ENCODE measurements at regions not wholly inside any gene's neighbourhood (a gene's known extent, or its start where the extent isn't known, plus 50 kb on each side); places are given as distances from the start of the nearest gene placed in this dataset.

GRCh38 chr5:33310451-33310850 is 130.3 kb upstream of the TARS1 start:
- Histone ChIP-seq H4K8ac (ENCODE audit: low read depth, low read length) (no peak overlapping the region), H3K36me3 (replicated peaks in 1 of 2; ENCODE audit: control insufficient read depth in 2 of 2, insufficient read depth in 2 of 2, low read length in 2 of 2) (no peaks in the 10 kb centered on the region), H3K23ac (ENCODE audit: low read depth, low read length, poor library complexity) (no peak overlapping the region), H3K27me3 (ENCODE audit: control insufficient read depth in 3 of 3, insufficient read depth in 3 of 3, low read depth in 1 of 3, low read length in 3 of 3) (no peaks in the 10 kb centered on the region), H4K91ac (ENCODE audit: low read depth, low read length, poor library complexity) (no peak overlapping the region), H3K27ac (replicated peaks; ENCODE audit: low read length) (no peak overlapping the region), H2AFZ (ENCODE audit: low read length) (no peak overlapping the region), H3K4me3 (ENCODE audit: low read length in 2 of 2) (no peak overlapping the region), H2AK5ac (ENCODE audit: low read depth, low read length) (no peak overlapping the region), H3K4me2 (ENCODE audit: insufficient read depth, low read length, poor library complexity, severe bottlenecking) (no peak overlapping the region), H3K14ac (ENCODE audit: low read length) (no peak overlapping the region), H3K79me1 (ENCODE audit: low read depth, low read length) (no peaks in the 10 kb centered on the region), H3K9ac (ENCODE audit: low read depth, low read length, poor library complexity) (no peak overlapping the region), H2BK12ac (ENCODE audit: low read length) (no peak overlapping the region), H2BK120ac (ENCODE audit: low read depth, low read length) (no peak overlapping the region), H2BK5ac (ENCODE audit: low read length) (no peak overlapping the region), H3K9me3 (replicated peaks in 1 of 2; ENCODE audit: control insufficient read depth in 2 of 2, insufficient read depth in 1 of 2, low read depth in 1 of 2, low read length in 2 of 2) (peaks cover 0 to 2% of the 10 kb centered on the region in 2 donors), H3K4me1 (ENCODE audit: control insufficient read depth in 2 of 2, insufficient read depth in 1 of 2, low read depth in 1 of 2, low read length in 2 of 2) (no peaks in the 10 kb centered on the region), H2BK15ac (ENCODE audit: low read length) (no peak overlapping the region), H3K4ac (ENCODE audit: low read length) (no peak overlapping the region), H3K18ac (ENCODE audit: low read length) (no peak overlapping the region)
- WGBS, 2 donors (ENCODE audit: extremely low coverage in 2 of 2, insufficient read length in 2 of 2, insufficient replicate concordance in 1 of 2): no CpG with 5 or more reads among the region's 2 CpGs
- DNase-seq (ENCODE audit: low spot score): no peak

GRCh38 chr5:33311893-33312292 is 128.9 kb upstream of the TARS1 start:
- Histone ChIP-seq H2BK5ac (ENCODE audit: low read length) (no peak overlapping the region), H3K14ac (ENCODE audit: low read length) (no peak overlapping the region), H3K18ac (ENCODE audit: low read length) (no peak overlapping the region), H3K79me1 (ENCODE audit: low read depth, low read length) (no peaks in the 10 kb centered on the region), H2BK120ac (ENCODE audit: low read depth, low read length) (no peak overlapping the region), H3K23ac (ENCODE audit: low read depth, low read length, poor library complexity) (no peak overlapping the region), H4K91ac (ENCODE audit: low read depth, low read length, poor library complexity) (no peak overlapping the region), H4K8ac (ENCODE audit: low read depth, low read length) (no peak overlapping the region), H2BK15ac (ENCODE audit: low read length) (no peak overlapping the region), H3K27me3 (ENCODE audit: control insufficient read depth in 3 of 3, insufficient read depth in 3 of 3, low read depth in 1 of 3, low read length in 3 of 3) (no peaks in the 10 kb centered on the region), H3K4me1 (ENCODE audit: control insufficient read depth in 2 of 2, insufficient read depth in 1 of 2, low read depth in 1 of 2, low read length in 2 of 2) (no peaks in the 10 kb centered on the region), H3K4me3 (ENCODE audit: low read length in 2 of 2) (no peak overlapping the region), H2AK5ac (ENCODE audit: low read depth, low read length) (no peak overlapping the region), H3K9ac (ENCODE audit: low read depth, low read length, poor library complexity) (no peak overlapping the region), H2AFZ (ENCODE audit: low read length) (no peak overlapping the region), H3K4me2 (ENCODE audit: insufficient read depth, low read length, poor library complexity, severe bottlenecking) (no peak overlapping the region), H3K4ac (ENCODE audit: low read length) (no peak overlapping the region), H2BK12ac (ENCODE audit: low read length) (no peak overlapping the region), H3K9me3 (replicated peaks in 1 of 2; ENCODE audit: control insufficient read depth in 2 of 2, insufficient read depth in 1 of 2, low read depth in 1 of 2, low read length in 2 of 2) (peaks cover 0 to 2% of the 10 kb centered on the region in 2 donors), H3K36me3 (replicated peaks in 1 of 2; ENCODE audit: control insufficient read depth in 2 of 2, insufficient read depth in 2 of 2, low read length in 2 of 2) (no peaks in the 10 kb centered on the region), H3K27ac (replicated peaks; ENCODE audit: low read length) (no peak overlapping the region)
- DNase-seq (ENCODE audit: low spot score): no peak

GRCh38 chr5:33312571-33313549 is 127.9 kb upstream of the TARS1 start:
- no peak for DNase-seq (ENCODE audit: low spot score)
- Histone ChIP-seq H3K14ac (ENCODE audit: low read length) (no peak overlapping the region), H2BK15ac (ENCODE audit: low read length) (no peak overlapping the region), H3K4me2 (ENCODE audit: insufficient read depth, low read length, poor library complexity, severe bottlenecking) (no peak overlapping the region), H3K36me3 (replicated peaks in 1 of 2; ENCODE audit: control insufficient read depth in 2 of 2, insufficient read depth in 2 of 2, low read length in 2 of 2) (no peaks in the 10 kb centered on the region), H2BK5ac (ENCODE audit: low read length) (no peak overlapping the region), H3K4me1 (ENCODE audit: control insufficient read depth in 2 of 2, insufficient read depth in 1 of 2, low read depth in 1 of 2, low read length in 2 of 2) (no peaks in the 10 kb centered on the region), H2BK120ac (ENCODE audit: low read depth, low read length) (no peak overlapping the region), H3K4ac (ENCODE audit: low read length) (no peak overlapping the region), H3K4me3 (ENCODE audit: low read length in 2 of 2) (no peak overlapping the region), H2AK5ac (ENCODE audit: low read depth, low read length) (no peak overlapping the region), H3K9me3 (replicated peaks in 1 of 2; ENCODE audit: control insufficient read depth in 2 of 2, insufficient read depth in 1 of 2, low read depth in 1 of 2, low read length in 2 of 2) (peaks cover 0 to 2% of the 10 kb centered on the region in 2 donors), H3K18ac (ENCODE audit: low read length) (no peak overlapping the region), H3K27ac (replicated peaks; ENCODE audit: low read length) (no peak overlapping the region), H3K9ac (ENCODE audit: low read depth, low read length, poor library complexity) (no peak overlapping the region), H4K8ac (ENCODE audit: low read depth, low read length) (no peak overlapping the region), H4K91ac (ENCODE audit: low read depth, low read length, poor library complexity) (no peak overlapping the region), H2BK12ac (ENCODE audit: low read length) (no peak overlapping the region), H3K79me1 (ENCODE audit: low read depth, low read length) (no peaks in the 10 kb centered on the region), H2AFZ (ENCODE audit: low read length) (no peak overlapping the region), H3K27me3 (ENCODE audit: control insufficient read depth in 3 of 3, insufficient read depth in 3 of 3, low read depth in 1 of 3, low read length in 3 of 3) (no peaks in the 10 kb centered on the region), H3K23ac (ENCODE audit: low read depth, low read length, poor library complexity) (no peak overlapping the region)
- no CpG with 5 or more reads among the region's 4 CpGs for WGBS, 2 donors (ENCODE audit: extremely low coverage in 2 of 2, insufficient read length in 2 of 2, insufficient replicate concordance in 1 of 2)

- WGBS, 2 donors (ENCODE audit: extremely low coverage in 2 of 2, insufficient read length in 2 of 2, insufficient replicate concordance in 1 of 2): no CpG with 5 or more reads among the region's 1 CpG
- Histone ChIP-seq H3K23ac (ENCODE audit: low read depth, low read length, poor library complexity) (no peak overlapping the region), H2BK5ac (ENCODE audit: low read length) (no peak overlapping the region), H3K36me3 (replicated peaks in 1 of 2; ENCODE audit: control insufficient read depth in 2 of 2, insufficient read depth in 2 of 2, low read length in 2 of 2) (no peaks in the 10 kb centered on the region), H2BK120ac (ENCODE audit: low read depth, low read length) (no peak overlapping the region), H4K91ac (ENCODE audit: low read depth, low read length, poor library complexity) (no peak overlapping the region), H3K14ac (ENCODE audit: low read length) (no peak overlapping the region), H2BK12ac (ENCODE audit: low read length) (no peak overlapping the region), H3K79me1 (ENCODE audit: low read depth, low read length) (no peaks in the 10 kb centered on the region), H4K8ac (ENCODE audit: low read depth, low read length) (no peak overlapping the region), H3K18ac (ENCODE audit: low read length) (no peak overlapping the region), H2AK5ac (ENCODE audit: low read depth, low read length) (no peak overlapping the region), H3K9me3 (replicated peaks in 1 of 2; ENCODE audit: control insufficient read depth in 2 of 2, insufficient read depth in 1 of 2, low read depth in 1 of 2, low read length in 2 of 2) (peaks cover 0 to 2% of the 10 kb centered on the region in 2 donors), H3K4ac (ENCODE audit: low read length) (no peak overlapping the region), H3K4me1 (ENCODE audit: control insufficient read depth in 2 of 2, insufficient read depth in 1 of 2, low read depth in 1 of 2, low read length in 2 of 2) (peaks cover 3 to 4% of the 10 kb centered on the region in 2 donors), H3K27ac (replicated peaks; ENCODE audit: low read length) (no peak overlapping the region), H3K4me3 (ENCODE audit: low read length in 2 of 2) (no peak overlapping the region), H3K27me3 (ENCODE audit: control insufficient read depth in 3 of 3, insufficient read depth in 3 of 3, low read depth in 1 of 3, low read length in 3 of 3) (no peaks in the 10 kb centered on the region), H3K4me2 (ENCODE audit: insufficient read depth, low read length, poor library complexity, severe bottlenecking) (no peak overlapping the region), H3K9ac (ENCODE audit: low read depth, low read length, poor library complexity) (no peak overlapping the region), H2BK15ac (ENCODE audit: low read length) (no peak overlapping the region), H2AFZ (ENCODE audit: low read length) (peak overlapping the region; percentile 24)
- DNase-seq (ENCODE audit: low spot score): no peak
Observed at GRCh38 chr5:33315189-33315588, 125.6 kb upstream of the TARS1 start.
